H9 (cell line): ENCODE measurements at regions not wholly inside any gene's neighbourhood (a gene's known extent, or its start where the extent isn't known, plus 50 kb on each side); places are given as distances from the start of the nearest gene placed in this dataset.

ENCODE experiments used
- DNase-seq: peaks from one replicate; pipeline ENCODE4 v3.0.0-alpha.2; 2017
- H2AFZ ChIP-seq: one replicate; pipeline ENCODE4 v1.6.1; 2013; ENCODE audit warnings: mild to moderate bottlenecking, low read length, control low read depth, moderate library complexity
- H2AK5ac ChIP-seq: 2 replicates; pipeline ENCODE4 v1.6.1; 2013; ENCODE audit warnings: low read length, control low read depth, mixed read lengths; ENCODE audit not compliant: insufficient read length
- H2BK120ac ChIP-seq: one replicate; pipeline ENCODE4 v1.6.1; 2013; ENCODE audit warnings: low read depth, mild to moderate bottlenecking, low read length, control low read depth, inconsistent platforms; ENCODE audit not compliant: poor library complexity, severe bottlenecking
- H2BK12ac ChIP-seq: 2 replicates; pipeline ENCODE4 v1.6.1; 2013; ENCODE audit warnings: low read length, control low read depth, mixed read lengths, low read depth; ENCODE audit not compliant: insufficient read length
- H2BK15ac ChIP-seq: 2 replicates; pipeline ENCODE4 v1.6.1; 2013; ENCODE audit warnings: low read depth, low read length, control low read depth
- H2BK20ac ChIP-seq: one replicate; pipeline ENCODE4 v1.6.1; 2013; ENCODE audit warnings: low read depth, mild to moderate bottlenecking, low read length, control low read depth, inconsistent platforms; ENCODE audit not compliant: poor library complexity, severe bottlenecking
- H2BK5ac ChIP-seq: 2 replicates; pipeline ENCODE4 v1.6.1; 2013; ENCODE audit warnings: low read length, control low read depth, mixed read lengths; ENCODE audit not compliant: insufficient read length
- H3K14ac ChIP-seq: 2 replicates; pipeline ENCODE4 v1.6.1; 2013; ENCODE audit warnings: low read length, control low read depth; ENCODE audit not compliant: insufficient read depth
- H3K18ac ChIP-seq: 2 replicates; pipeline ENCODE4 v1.6.1; 2013; ENCODE audit warnings: low read depth, mild to moderate bottlenecking, mixed read lengths, low read length, control low read depth; ENCODE audit not compliant: insufficient read length
- H3K23ac ChIP-seq: 2 replicates; pipeline ENCODE4 v1.6.1; 2013; ENCODE audit warnings: low read length, control low read depth, mixed read lengths, low read depth; ENCODE audit not compliant: insufficient read length
- H3K23me2 ChIP-seq: 2 replicates; pipeline ENCODE4 v1.6.1; 2013; ENCODE audit warnings: low read depth, mild to moderate bottlenecking, mixed read lengths, low read length, control low read depth; ENCODE audit not compliant: insufficient read length, poor library complexity, severe bottlenecking
- H3K27ac ChIP-seq: 2 replicates; pipeline ENCODE4 v1.5.1; 2013; ENCODE audit warnings: low read length, control low read depth, mixed read lengths, low read depth; ENCODE audit not compliant: insufficient read length
- H3K27me3 ChIP-seq: 2 replicates; pipeline ENCODE4 v1.6.1; 2013; ENCODE audit warnings: low read length, control low read depth, inconsistent platforms; ENCODE audit not compliant: insufficient read depth
- H3K4ac ChIP-seq: 2 replicates; pipeline ENCODE4 v1.6.1; 2013; ENCODE audit warnings: low read depth, mild to moderate bottlenecking, control low read depth, inconsistent platforms, low read length, moderate library complexity
- H3K4me1 ChIP-seq: 2 replicates; pipeline ENCODE4 v1.6.1; 2013; ENCODE audit warnings: low read length, control low read depth, inconsistent platforms; ENCODE audit not compliant: insufficient read depth
- H3K4me2 ChIP-seq: 2 replicates; pipeline ENCODE4 v1.6.1; 2013; ENCODE audit warnings: low read length, control low read depth, mixed read lengths; ENCODE audit not compliant: insufficient read length, insufficient read depth
- H3K56ac ChIP-seq: 2 replicates; pipeline ENCODE4 v1.6.1; 2013; ENCODE audit warnings: low read depth, mild to moderate bottlenecking, mixed read lengths, low read length, control low read depth; ENCODE audit not compliant: insufficient read length
- H3K79me1 ChIP-seq: 2 replicates; pipeline ENCODE4 v1.6.1; 2013; ENCODE audit warnings: low read depth, mild to moderate bottlenecking, moderate library complexity, low read length, control low read depth, inconsistent platforms; ENCODE audit not compliant: insufficient read depth, poor library complexity, severe bottlenecking
- H3K79me2 ChIP-seq: 2 replicates; pipeline ENCODE4 v1.6.1; 2013; ENCODE audit warnings: low read length, control low read depth, inconsistent platforms; ENCODE audit not compliant: insufficient read depth
- H3K9ac ChIP-seq: 2 replicates; pipeline ENCODE4 v1.6.1; 2013; ENCODE audit warnings: low read length, control low read depth, mixed read lengths; ENCODE audit not compliant: insufficient read length; ENCODE audit errors: extremely low read depth
- H3K9me3 ChIP-seq: one replicate; pipeline ENCODE4 v1.6.1; 2013; ENCODE audit warnings: low read depth, low read length, inconsistent platforms; ENCODE audit not compliant: control insufficient read depth
- H3T11ph ChIP-seq: one replicate; pipeline ENCODE4 v1.6.1; 2013; ENCODE audit warnings: mild to moderate bottlenecking, low read length, control low read depth, inconsistent platforms
- H4K20me1 ChIP-seq: one replicate; pipeline ENCODE4 v1.6.1; 2013; ENCODE audit not compliant: control insufficient read depth, insufficient read length, insufficient read depth
- H4K5ac ChIP-seq: 2 replicates; pipeline ENCODE4 v1.6.1; 2013; ENCODE audit warnings: low read depth, mild to moderate bottlenecking, mixed read lengths, low read length, control low read depth; ENCODE audit not compliant: insufficient read length
- H4K8ac ChIP-seq: replicated peaks from 2 replicates; pipeline ENCODE4 v1.6.1; 2013; ENCODE audit warnings: low read length, control low read depth, mixed read lengths, low read depth; ENCODE audit not compliant: insufficient read length
- H4K91ac ChIP-seq: 2 replicates; pipeline ENCODE4 v1.6.1; 2013; ENCODE audit warnings: low read depth, mild to moderate bottlenecking, moderate library complexity, mixed read lengths, low read length, control low read depth; ENCODE audit not compliant: insufficient read length
- H3K27ac Mint-ChIP-seq, 3 experiments: 2 replicates in 2 of 3; 3 replicates in 1 of 3; pipeline ENCODE4 v1.8.0; 2020 to 2021; ENCODE audit warnings: mixed read lengths in 3 of 3, mild to moderate bottlenecking in 1 of 3, moderate library complexity in 1 of 3
- H3K27me3 Mint-ChIP-seq: 2 replicates; pipeline ENCODE4 v1.8.0; 2021; ENCODE audit warnings: low read depth, mild to moderate bottlenecking, moderate library complexity, mixed read lengths
- H3K36me3 Mint-ChIP-seq, 3 experiments: 2 replicates in 2 of 3; 3 replicates in 1 of 3; pipeline ENCODE4 v1.8.0; 2020 to 2021; ENCODE audit warnings: low read depth in 3 of 3, mixed read lengths in 3 of 3; ENCODE audit not compliant: insufficient read depth in 1 of 3
- H3K4me1 Mint-ChIP-seq, 2 experiments: 2 replicates each; pipeline ENCODE4 v1.8.0; 2020; ENCODE audit warnings: mixed read lengths in 2 of 2
- H3K4me3 Mint-ChIP-seq, 2 experiments: 2 replicates in 1 of 2; 3 replicates in 1 of 2; pipeline ENCODE4 v1.8.0; 2020 to 2021; ENCODE audit warnings: mild to moderate bottlenecking in 2 of 2, mixed read lengths in 2 of 2, moderate library complexity in 1 of 2
- H3K9me3 Mint-ChIP-seq, 2 experiments: 2 replicates in 1 of 2; 3 replicates in 1 of 2; pipeline ENCODE4 v1.8.0; 2020; ENCODE audit warnings: mild to moderate bottlenecking in 2 of 2, mixed read lengths in 2 of 2, moderate library complexity in 1 of 2
- CTCF ChIP-seq: fragments of 200-600 bp; sonication (generic); conservative IDR thresholded peaks from 3 replicates; pipeline ENCODE4 v1.8.0; 2021; ENCODE audit warnings: antibody characterized with exemption, mild to moderate bottlenecking
- WGBS: extraction: QIAGEN DNeasy Blood & Tissue Kit; methylation state at CpG from one replicate; pipeline ENCODE4 v1.1.7; 2013; ENCODE audit warnings: missing lambda C conversion rate, low lambda C conversion rate, mixed read lengths; ENCODE audit not compliant: insufficient read length; ENCODE audit errors: extremely low coverage; 5-methylcytosine and 5-hydroxymethylcytosine counted together

- no peak overlapping the region for H2BK20ac ChIP-seq
- no peak overlapping the region for H2BK12ac ChIP-seq
- H3K18ac ChIP-seq, result no peak overlapping the region
- DNase-seq, result no peak
- no peaks in the 10 kb centered on the region for H3K23me2 ChIP-seq
- no CpG with 5 or more reads among the region's 2 CpGs for WGBS
- no peak overlapping the region for H2BK15ac ChIP-seq
- no peak overlapping the region for H2AFZ ChIP-seq
- no peak overlapping the region for H4K5ac ChIP-seq
- no peaks in the 10 kb centered on the region for H3K27me3 ChIP-seq
- no peak overlapping the region for H3K9ac ChIP-seq
- H3K4me2 ChIP-seq, result no peak overlapping the region
- Mint-ChIP-seq H3K4me1 (peaks cover 16 to 19% of the 10 kb centered on the region in 2 experiments), H3K27me3 (no peaks in the 10 kb centered on the region), H3K9me3 (no peaks in the 10 kb centered on the region), H3K36me3 (no peaks in the 10 kb centered on the region), H3K4me3 (no peak overlapping the region), H3K27ac (peak overlapping the region in 2 of 3 experiments; percentile 53 to 72; a peak in 3 of 7 replicates)
- no peaks in the 10 kb centered on the region for H4K20me1 ChIP-seq
- no peaks in the 10 kb centered on the region for H3K9me3 ChIP-seq
- no peaks in the 10 kb centered on the region for H3K4me1 ChIP-seq
- H3K23ac ChIP-seq, result no peak overlapping the region
- no peak overlapping the region for H2BK5ac ChIP-seq
- H4K8ac ChIP-seq, result no peak overlapping the region
- no peak for TF ChIP-seq CTCF
- no peak overlapping the region for H2BK120ac ChIP-seq
- H3K56ac ChIP-seq, result no peak overlapping the region
- H3K4ac ChIP-seq, result no peak overlapping the region
- no peak overlapping the region for H4K91ac ChIP-seq
- no peak overlapping the region for H3K27ac ChIP-seq
- H2AK5ac ChIP-seq, result no peak overlapping the region
- H3K14ac ChIP-seq, result no peak overlapping the region
- H3T11ph ChIP-seq, result no peak overlapping the region
- no peaks in the 10 kb centered on the region for H3K79me2 ChIP-seq
- no peaks in the 10 kb centered on the region for H3K79me1 ChIP-seq
Measured at GRCh38 chr3:64397573-64397972, 172.3 kb upstream of the PRICKLE2 start.
